Fibroblast of lung (primary cell): ENCODE measurements at regions not wholly inside any gene's neighbourhood (a gene's known extent, or its start where the extent isn't known, plus 50 kb on each side); places are given as distances from the start of the nearest gene placed in this dataset.

Experiments
- EZH2 ChIP-seq: IDR thresholded peaks from 2 replicates; pipeline ENCODE4 v1.5.1; 2012; ENCODE audit warnings: low read length, control low read depth, mild to moderate bottlenecking; ENCODE audit errors: missing control alignments
- TF ChIP-seq, protein P1 (sequence below), 2 donors: IDR thresholded peaks in 1 of 2; conservative IDR thresholded peaks in 1 of 2; 1 replicate in 1 of 2; 2 replicates in 1 of 2; pipeline ENCODE4 v1.5.1; 2011 to 2012; ENCODE audit warnings: low read length in 2 of 2, control low read depth in 1 of 2, inconsistent platforms in 1 of 2, low read depth in 1 of 2, mild to moderate bottlenecking in 1 of 2

DNA sequence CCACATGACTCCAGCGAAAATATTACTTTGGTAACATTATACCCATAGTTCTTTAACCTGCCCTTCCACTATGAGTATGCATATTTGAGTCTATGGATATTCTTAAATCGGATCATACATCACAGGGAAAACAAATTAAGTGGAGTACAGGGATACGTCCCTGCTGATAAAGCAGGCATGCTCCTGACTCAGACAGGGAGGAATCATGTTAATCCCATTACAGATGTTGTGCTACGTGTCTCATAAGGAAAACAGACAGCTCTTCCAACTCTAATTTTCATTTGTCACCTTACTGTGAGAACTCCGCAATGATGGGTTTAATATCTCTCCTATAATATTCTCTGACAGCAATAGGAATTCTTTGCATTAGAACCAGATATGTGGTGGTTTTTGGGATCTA lies 469.5 kb upstream of the POM121L12 start:
- TF ChIP-seq, protein P1, sequence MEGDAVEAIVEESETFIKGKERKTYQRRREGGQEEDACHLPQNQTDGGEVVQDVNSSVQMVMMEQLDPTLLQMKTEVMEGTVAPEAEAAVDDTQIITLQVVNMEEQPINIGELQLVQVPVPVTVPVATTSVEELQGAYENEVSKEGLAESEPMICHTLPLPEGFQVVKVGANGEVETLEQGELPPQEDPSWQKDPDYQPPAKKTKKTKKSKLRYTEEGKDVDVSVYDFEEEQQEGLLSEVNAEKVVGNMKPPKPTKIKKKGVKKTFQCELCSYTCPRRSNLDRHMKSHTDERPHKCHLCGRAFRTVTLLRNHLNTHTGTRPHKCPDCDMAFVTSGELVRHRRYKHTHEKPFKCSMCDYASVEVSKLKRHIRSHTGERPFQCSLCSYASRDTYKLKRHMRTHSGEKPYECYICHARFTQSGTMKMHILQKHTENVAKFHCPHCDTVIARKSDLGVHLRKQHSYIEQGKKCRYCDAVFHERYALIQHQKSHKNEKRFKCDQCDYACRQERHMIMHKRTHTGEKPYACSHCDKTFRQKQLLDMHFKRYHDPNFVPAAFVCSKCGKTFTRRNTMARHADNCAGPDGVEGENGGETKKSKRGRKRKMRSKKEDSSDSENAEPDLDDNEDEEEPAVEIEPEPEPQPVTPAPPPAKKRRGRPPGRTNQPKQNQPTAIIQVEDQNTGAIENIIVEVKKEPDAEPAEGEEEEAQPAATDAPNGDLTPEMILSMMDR (conservative IDR thresholded peaks at IDR 0.05 in 1 of 2, IDR thresholded peaks at IDR 0.05 in 1 of 2; ENCODE audit: low read depth in 1 of 2, low read length in 2 of 2) = no peak
- no peak for TF ChIP-seq EZH2
